ENCODE measurements at regions not wholly inside any gene's neighbourhood (a gene's known extent, or its start where the extent isn't known, plus 50 kb on each side); places are given as distances from the start of the nearest gene placed in this dataset.
A peak's percentile ranks its signal among the peaks of the same experiment; 100 is the strongest.
"Not testable (repeated sequence)": the region's sequence is repeated elsewhere in the genome, so short reads cannot be mapped to it uniquely, and the experiment has no call there.

GRCh38 chr13:83732755-83733154 lies 149.5 kb downstream of the SLITRK1 start:
- intact Hi-C loops (cut with DNase I): no loop called here
- no peak for DNase-seq

GRCh38 chr13:83731113-83731512 lies 151.2 kb downstream of the SLITRK1 start:
- DNase-seq: no peak
- intact Hi-C loops (cut with DNase I): no loop called here

- intact Hi-C loops (cut with DNase I): no loop called here
- no peak for DNase-seq
Measured at GRCh38 chr13:83730674-83731073, 151.6 kb downstream of the SLITRK1 start.

GRCh38 chr13:83722443-83722842 lies 159.8 kb downstream of the SLITRK1 start:
- DNase-seq: no peak
- intact Hi-C loops (cut with DNase I): no loop called here

GRCh38 chr13:83716121-83716520 lies 166.2 kb downstream of the SLITRK1 start:
- intact Hi-C loops (cut with DNase I): no loop called here
- peak in 1 of 10 donors; percentile 43 for DNase-seq

GRCh38 chr13:83714236-83714635 lies 168.0 kb downstream of the SLITRK1 start:
- DNase-seq: no peak
- intact Hi-C loops (cut with DNase I): no loop called here

- intact Hi-C loops (cut with DNase I): no loop called here
- no peak for DNase-seq
Measured at GRCh38 chr13:83710133-83710515, 172.2 kb downstream of the SLITRK1 start.

GRCh38 chr13:83709426-83710132 lies 172.7 kb downstream of the SLITRK1 start:
- DNase-seq: no peak
- intact Hi-C loops (cut with DNase I): no loop called here

GRCh38 chr13:83702021-83702420 lies 180.3 kb downstream of the SLITRK1 start:
- no peak for DNase-seq
- intact Hi-C loops (cut with DNase I): no loop called here

- intact Hi-C loops (cut with DNase I): no loop called here
- no peak for DNase-seq
Measured at GRCh38 chr13:83692800-83693199, 189.5 kb downstream of the SLITRK1 start.

- intact Hi-C loops (cut with DNase I): no loop called here
- no peak for DNase-seq
Measured at GRCh38 chr13:83691966-83692365, 190.3 kb downstream of the SLITRK1 start.

GRCh38 chr13:83681547-83681946 lies 200.7 kb downstream of the SLITRK1 start:
- intact Hi-C loops (cut with DNase I): no loop called here

GRCh38 chr13:83677985-83678384 lies 204.3 kb downstream of the SLITRK1 start:
- DNase-seq: no peak
- intact Hi-C loops (cut with DNase I): no loop called here

More at GRCh38 chr13:83681547-83681946, 200.7 kb downstream of the SLITRK1 start:
- DNase-seq: no peak

- intact Hi-C loops (cut with DNase I): no loop called here
- no peak for DNase-seq
Measured at GRCh38 chr13:83672612-83673011, 209.7 kb downstream of the SLITRK1 start.

GRCh38 chr13:83667606-83668005 lies 214.7 kb downstream of the SLITRK1 start:
- intact Hi-C loops (cut with DNase I): no loop called here
- no peak for DNase-seq

- intact Hi-C loops (cut with DNase I): no loop called here
- DNase-seq: no peak
Measured at GRCh38 chr13:83666141-83666540, 216.1 kb downstream of the SLITRK1 start.

- intact Hi-C loops (cut with DNase I): no loop called here
- DNase-seq: no peak
Measured at GRCh38 chr13:83657281-83657680, 225.0 kb downstream of the SLITRK1 start.

- DNase-seq; intact Hi-C loops (cut with DNase I): not testable (repeated sequence)
Measured at GRCh38 chr13:83642617-83643016, 239.7 kb downstream of the SLITRK1 start.

- DNase-seq: peak in 1 of 10 donors; percentile 28
- intact Hi-C loops (cut with DNase I): loop anchor here (10.0 kb wide), 1 partner anchor 130 kb away; no protein-coding TSS in a partner anchor
Measured at GRCh38 chr13:83634601-83635000, 247.7 kb downstream of the SLITRK1 start.

- no peak for DNase-seq
- intact Hi-C loops (cut with DNase I): loop anchor here (10.0 kb wide), 1 partner anchor 131 kb away; no protein-coding TSS in a partner anchor
Measured at GRCh38 chr13:83633746-83634145, 248.5 kb downstream of the SLITRK1 start.

GRCh38 chr13:83622422-83622784 lies 259.9 kb downstream of the SLITRK1 start:
- intact Hi-C loops (cut with DNase I): no loop called here
- no peak for DNase-seq

- no peak for DNase-seq
- intact Hi-C loops (cut with DNase I): no loop called here
Measured at GRCh38 chr13:83621765-83622421, 260.4 kb downstream of the SLITRK1 start.

All from posterior cingulate gyrus (tissue), 11 donors.